Neuronal stem cell (in vitro differentiated cells): ENCODE measurements at regions not wholly inside any gene's neighbourhood (a gene's known extent, or its start where the extent isn't known, plus 50 kb on each side); places are given as distances from the start of the nearest gene placed in this dataset.

Source experiments
- DNase-seq: peaks from one replicate; pipeline ENCODE4 v3.0.0-alpha.2; 2013; ENCODE audit warnings: low spot score
- H2AFZ ChIP-seq: one replicate; pipeline ENCODE4 v1.6.1; 2013; ENCODE audit warnings: mild to moderate bottlenecking, low read length, inconsistent platforms
- H2AK5ac ChIP-seq: 2 replicates; pipeline ENCODE4 v1.6.1; 2013; ENCODE audit warnings: low read depth, mild to moderate bottlenecking, inconsistent platforms, low read length, moderate library complexity, mixed read lengths
- H2BK120ac ChIP-seq: 2 replicates; pipeline ENCODE4 v1.6.1; 2013; ENCODE audit warnings: low read depth, mild to moderate bottlenecking, inconsistent platforms, low read length, moderate library complexity, mixed read lengths
- H2BK12ac ChIP-seq: one replicate; pipeline ENCODE4 v1.6.1; 2013; ENCODE audit warnings: low read length, inconsistent platforms
- H2BK15ac ChIP-seq: 2 replicates; pipeline ENCODE4 v1.6.1; 2013; ENCODE audit warnings: mild to moderate bottlenecking, low read length, inconsistent platforms, mixed read lengths
- H2BK5ac ChIP-seq: one replicate; pipeline ENCODE4 v1.6.1; 2013; ENCODE audit warnings: inconsistent platforms, mild to moderate bottlenecking, low read length, moderate library complexity
- H3K14ac ChIP-seq: one replicate; pipeline ENCODE4 v1.6.1; 2013; ENCODE audit warnings: low read length, inconsistent platforms
- H3K18ac ChIP-seq: 2 replicates; pipeline ENCODE4 v1.6.1; 2013; ENCODE audit warnings: low read length, inconsistent platforms
- H3K23ac ChIP-seq: 2 replicates; pipeline ENCODE4 v1.6.1; 2013; ENCODE audit warnings: low read depth, mild to moderate bottlenecking, mixed read lengths, low read length, inconsistent platforms; ENCODE audit not compliant: poor library complexity
- H3K27ac ChIP-seq: replicated peaks from 3 replicates; pipeline ENCODE4 v1.5.1; 2013; ENCODE audit warnings: low read length, inconsistent platforms
- H3K27me3 ChIP-seq, 3 experiments: 2 replicates each; pipeline ENCODE4 v1.6.1; 2013; ENCODE audit warnings: low read length in 3 of 3, mild to moderate bottlenecking in 2 of 3, inconsistent platforms in 1 of 3, low read depth in 1 of 3, mixed read lengths in 1 of 3, moderate library complexity in 1 of 3; ENCODE audit not compliant: control insufficient read depth in 3 of 3, insufficient read depth in 3 of 3
- H3K36me3 ChIP-seq, 2 donors: replicated peaks in 1 of 2; 2 replicates each; pipeline ENCODE4 v1.6.1; 2013; ENCODE audit warnings: low read length in 2 of 2; ENCODE audit not compliant: control insufficient read depth in 2 of 2, insufficient read depth in 2 of 2
- H3K4ac ChIP-seq: 2 replicates; pipeline ENCODE4 v1.6.1; 2013; ENCODE audit warnings: inconsistent platforms, mild to moderate bottlenecking, low read length, moderate library complexity
- H3K4me1 ChIP-seq, 2 donors: 1 replicate in 1 of 2; 2 replicates in 1 of 2; pipeline ENCODE4 v1.6.1; 2013; ENCODE audit warnings: low read length in 2 of 2, low read depth in 1 of 2; ENCODE audit not compliant: control insufficient read depth in 2 of 2, insufficient read depth in 1 of 2
- H3K4me2 ChIP-seq: one replicate; pipeline ENCODE4 v1.6.1; 2013; ENCODE audit warnings: mild to moderate bottlenecking, low read length, inconsistent platforms; ENCODE audit not compliant: insufficient read depth, poor library complexity, severe bottlenecking
- H3K4me3 ChIP-seq, 2 donors: 2 replicates each; pipeline ENCODE4 v1.5.1; 2013; ENCODE audit warnings: low read length in 2 of 2, mild to moderate bottlenecking in 2 of 2, inconsistent platforms in 1 of 2, moderate library complexity in 1 of 2
- H3K79me1 ChIP-seq: one replicate; pipeline ENCODE4 v1.6.1; 2013; ENCODE audit warnings: low read depth, mild to moderate bottlenecking, inconsistent platforms, low read length, moderate library complexity
- H3K9ac ChIP-seq: one replicate; pipeline ENCODE4 v1.6.1; 2013; ENCODE audit warnings: mild to moderate bottlenecking, low read depth, low read length, inconsistent platforms; ENCODE audit not compliant: poor library complexity
- H3K9me3 ChIP-seq, 2 donors: replicated peaks in 1 of 2; 2 replicates each; pipeline versions ENCODE3 to v1.6.1; 2013; ENCODE audit warnings: low read length in 2 of 2, mild to moderate bottlenecking in 2 of 2, inconsistent platforms in 1 of 2, low read depth in 1 of 2, mixed read lengths in 1 of 2, moderate library complexity in 1 of 2; ENCODE audit not compliant: control insufficient read depth in 2 of 2, insufficient read depth in 1 of 2
- H4K8ac ChIP-seq: one replicate; pipeline ENCODE4 v1.6.1; 2013; ENCODE audit warnings: low read depth, mild to moderate bottlenecking, inconsistent platforms, low read length, moderate library complexity
- H4K91ac ChIP-seq: one replicate; pipeline ENCODE4 v1.6.1; 2013; ENCODE audit warnings: low read length, low read depth, mild to moderate bottlenecking, inconsistent platforms; ENCODE audit not compliant: poor library complexity
- WGBS, 2 donors: extraction: QIAGEN DNeasy Blood & Tissue Kit; methylation state at CpG; one replicate each; pipeline ENCODE4 v1.1.7; 2013; ENCODE audit warnings: missing lambda C conversion rate in 2 of 2, mixed read lengths in 1 of 2; ENCODE audit not compliant: insufficient read length in 2 of 2, insufficient replicate concordance in 1 of 2; ENCODE audit errors: extremely low coverage in 2 of 2; 5-methylcytosine and 5-hydroxymethylcytosine counted together

GRCh38 chr7:125529249-125529648 lies 599.6 kb upstream of the POT1 start:
- Histone ChIP-seq H3K4ac (no peak overlapping the region), H3K4me2 (no peak overlapping the region), H2BK5ac (no peak overlapping the region), H3K4me1 (no peaks in the 10 kb centered on the region), H4K8ac (no peak overlapping the region), H3K23ac (no peak overlapping the region), H2BK120ac (no peak overlapping the region), H3K4me3 (no peak overlapping the region), H3K79me1 (no peaks in the 10 kb centered on the region), H2BK15ac (no peak overlapping the region), H3K27ac (no peak overlapping the region), H2AFZ (no peak overlapping the region), H3K9ac (no peak overlapping the region), H3K27me3 (no peaks in the 10 kb centered on the region), H3K9me3 (no peaks in the 10 kb centered on the region), H2BK12ac (no peak overlapping the region), H2AK5ac (no peak overlapping the region), H3K18ac (no peak overlapping the region), H3K36me3 (no peaks in the 10 kb centered on the region), H3K14ac (no peak overlapping the region), H4K91ac (no peak overlapping the region)
- DNase-seq: no peak
- WGBS, 2 donors: no CpG with 5 or more reads among the region's 1 CpG

- H3K14ac ChIP-seq: no peak overlapping the region
- H2BK120ac ChIP-seq: no peak overlapping the region
- no peak overlapping the region for H2AK5ac ChIP-seq
- H3K27ac ChIP-seq: no peak overlapping the region
- no peak for DNase-seq
- H3K79me1 ChIP-seq: no peaks in the 10 kb centered on the region
- no peak overlapping the region for H2BK15ac ChIP-seq
- no peak overlapping the region for H3K23ac ChIP-seq
- no CpG with 5 or more reads among the region's 5 CpGs for WGBS, 2 donors
- H3K4me2 ChIP-seq: no peak overlapping the region
- H3K36me3 ChIP-seq: no peaks in the 10 kb centered on the region
- no peaks in the 10 kb centered on the region for H3K9me3 ChIP-seq
- no peak overlapping the region for H2BK12ac ChIP-seq
- no peak overlapping the region for H3K18ac ChIP-seq
- H3K4ac ChIP-seq: no peak overlapping the region
- no peak overlapping the region for H4K91ac ChIP-seq
- H3K4me3 ChIP-seq: no peak overlapping the region
- H2AFZ ChIP-seq: no peak overlapping the region
- no peaks in the 10 kb centered on the region for H3K27me3 ChIP-seq
- H3K9ac ChIP-seq: no peak overlapping the region
- H3K4me1 ChIP-seq: no peaks in the 10 kb centered on the region
- no peak overlapping the region for H4K8ac ChIP-seq
- H2BK5ac ChIP-seq: no peak overlapping the region
Observed at GRCh38 chr7:125526958-125527357, 597.3 kb upstream of the POT1 start.

- no peak overlapping the region for H2BK5ac ChIP-seq
- H3K4ac ChIP-seq: no peak overlapping the region
- H2BK15ac ChIP-seq: no peak overlapping the region
- no peak overlapping the region for H3K14ac ChIP-seq
- H3K4me2 ChIP-seq: no peak overlapping the region
- no peak overlapping the region for H4K8ac ChIP-seq
- H3K23ac ChIP-seq: no peak overlapping the region
- no peaks in the 10 kb centered on the region for H3K27me3 ChIP-seq
- no peaks in the 10 kb centered on the region for H3K9me3 ChIP-seq
- H3K18ac ChIP-seq: no peak overlapping the region
- no peak overlapping the region for H2BK12ac ChIP-seq
- no peak overlapping the region for H4K91ac ChIP-seq
- H3K79me1 ChIP-seq: no peaks in the 10 kb centered on the region
- no peaks in the 10 kb centered on the region for H3K4me1 ChIP-seq
- no peaks in the 10 kb centered on the region for H3K36me3 ChIP-seq
- H2BK120ac ChIP-seq: no peak overlapping the region
- H2AFZ ChIP-seq: no peak overlapping the region
- H3K9ac ChIP-seq: no peak overlapping the region
- H2AK5ac ChIP-seq: no peak overlapping the region
- H3K27ac ChIP-seq: no peak overlapping the region
- H3K4me3 ChIP-seq: no peak overlapping the region
- DNase-seq: no peak
- no CpG with 5 or more reads among the region's 1 CpG for WGBS, 2 donors
Observed at GRCh38 chr7:125526092-125526491, 596.5 kb upstream of the POT1 start.

- no peak overlapping the region for H3K4me2 ChIP-seq
- no peak overlapping the region for H3K27ac ChIP-seq
- H3K4me1 ChIP-seq: no peaks in the 10 kb centered on the region
- no peak overlapping the region for H2BK120ac ChIP-seq
- H3K18ac ChIP-seq: no peak overlapping the region
- H3K14ac ChIP-seq: no peak overlapping the region
- no peaks in the 10 kb centered on the region for H3K9me3 ChIP-seq
- H2BK5ac ChIP-seq: no peak overlapping the region
- H3K4ac ChIP-seq: no peak overlapping the region
- no peak overlapping the region for H4K8ac ChIP-seq
- no peaks in the 10 kb centered on the region for H3K27me3 ChIP-seq
- H3K9ac ChIP-seq: no peak overlapping the region
- no CpG with 5 or more reads among the region's 4 CpGs for WGBS, 2 donors
- DNase-seq: no peak
- H3K4me3 ChIP-seq: no peak overlapping the region
- H2BK12ac ChIP-seq: no peak overlapping the region
- no peak overlapping the region for H2BK15ac ChIP-seq
- no peaks in the 10 kb centered on the region for H3K36me3 ChIP-seq
- no peak overlapping the region for H3K23ac ChIP-seq
- H2AK5ac ChIP-seq: no peak overlapping the region
- H2AFZ ChIP-seq: no peak overlapping the region
- H3K79me1 ChIP-seq: no peaks in the 10 kb centered on the region
- H4K91ac ChIP-seq: no peak overlapping the region
Observed at GRCh38 chr7:125516194-125516593, 586.6 kb upstream of the POT1 start.
